GM12874 (cell line): ENCODE measurements at regions not wholly inside any gene's neighbourhood (a gene's known extent, or its start where the extent isn't known, plus 50 kb on each side); places are given as distances from the start of the nearest gene placed in this dataset.

Source experiments
- CTCF ChIP-seq: IDR thresholded peaks from 2 replicates; pipeline ENCODE4 v1.5.1; 2011; ENCODE audit warnings: low read depth, mild to moderate bottlenecking, control low read depth, low read length, moderate library complexity; ENCODE audit not compliant: insufficient read depth

GRCh38 chr9:80156756-80157472 lies 585.1 kb downstream of the TLE4 start:
- no peak for TF ChIP-seq CTCF

DNA sequence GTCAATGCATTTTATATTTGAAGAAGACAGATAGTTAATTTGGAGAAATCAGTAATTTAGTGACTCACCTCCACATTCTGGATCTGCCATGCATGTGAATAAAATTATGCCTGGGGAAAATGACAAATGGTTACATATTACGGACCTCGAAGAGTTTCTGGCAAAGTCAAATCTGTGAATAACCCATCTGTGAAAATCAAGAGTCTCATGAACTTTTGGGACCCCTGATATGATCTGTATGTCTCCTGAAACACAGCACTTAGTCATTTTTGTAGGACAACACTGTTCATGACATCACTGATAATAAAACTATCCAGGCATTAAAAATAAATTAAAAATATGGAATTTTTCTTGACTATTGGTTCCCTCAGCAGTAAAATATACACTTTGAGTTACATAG lies 584.5 kb downstream of the TLE4 start:
- TF ChIP-seq CTCF: no peak

- TF ChIP-seq CTCF: no peak
These were observed 576.1 kb downstream of the TLE4 start for GRCh38 chr9:80147866-80148265.

DNA sequence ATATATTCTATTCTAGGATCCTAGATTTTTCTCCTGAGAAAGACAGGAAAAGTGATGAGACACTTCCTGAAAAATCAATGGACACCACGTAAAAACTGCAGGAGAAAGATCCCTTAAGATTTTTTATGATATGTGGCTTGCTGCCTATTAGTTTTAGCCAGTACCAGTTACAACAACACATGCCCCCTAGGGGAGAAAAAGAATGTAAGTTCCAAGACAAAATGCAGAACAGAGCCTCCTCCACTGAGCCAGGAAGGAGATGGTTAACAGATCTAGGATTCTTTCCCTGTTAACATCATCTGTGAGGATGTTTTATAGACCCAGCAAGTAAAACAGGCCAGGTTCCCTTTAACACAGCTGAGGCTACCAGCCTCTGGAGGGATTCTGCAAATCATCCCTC lies 574.7 kb downstream of the TLE4 start:
- TF ChIP-seq CTCF: peak; percentile 18; the same call in 1 of the 2 replicates

- no peak for TF ChIP-seq CTCF
These were observed 573.1 kb downstream of the TLE4 start for GRCh38 chr9:80144856-80145255.

- no peak for TF ChIP-seq CTCF
These were observed 572.6 kb downstream of the TLE4 start for GRCh38 chr9:80144406-80144805.

- TF ChIP-seq CTCF: no peak
These were observed 572.1 kb downstream of the TLE4 start for GRCh38 chr9:80143899-80144298.
